ENCODE measurements at regions not wholly inside any gene's neighbourhood (a gene's known extent, or its start where the extent isn't known, plus 50 kb on each side); places are given as distances from the start of the nearest gene placed in this dataset.

GRCh38 chr20:52704553-52704952, 267.6 kb upstream of the TSHZ2 start:
- no peak overlapping the region for H3K4me3 ChIP-seq (ENCODE audit: low read depth, low read length)
- DNase-seq (ENCODE audit: low read depth) = no peak
- in situ Hi-C loops (cut with HindIII; ENCODE audit: low sequenced_read_pairs) = no loop called here
- TF ChIP-seq CTCF (IDR thresholded peaks at IDR 0.05; ENCODE audit: low read depth, low read length, missing control alignments) = no peak

- no peak for DNase-seq (ENCODE audit: low read depth)
- in situ Hi-C loops (cut with HindIII; ENCODE audit: low sequenced_read_pairs) = no loop called here
- no peak overlapping the region for H3K4me3 ChIP-seq (ENCODE audit: low read depth, low read length)
- no peak for TF ChIP-seq CTCF (IDR thresholded peaks at IDR 0.05; ENCODE audit: low read depth, low read length, missing control alignments)
Observed at GRCh38 chr20:52688345-52688744, 283.8 kb upstream of the TSHZ2 start.

- in situ Hi-C loops (cut with HindIII; ENCODE audit: low sequenced_read_pairs) = no loop called here
- H3K4me3 ChIP-seq (ENCODE audit: low read depth, low read length) = no peak overlapping the region
- no peak for DNase-seq (ENCODE audit: low read depth)
- TF ChIP-seq CTCF (IDR thresholded peaks at IDR 0.05; ENCODE audit: low read depth, low read length, missing control alignments) = no peak
Observed at GRCh38 chr20:52684905-52685304, 287.3 kb upstream of the TSHZ2 start.

GRCh38 chr20:52684176-52684575, 288.0 kb upstream of the TSHZ2 start:
- H3K4me3 ChIP-seq (ENCODE audit: low read depth, low read length) = no peak overlapping the region
- in situ Hi-C loops (cut with HindIII; ENCODE audit: low sequenced_read_pairs) = no loop called here
- DNase-seq (ENCODE audit: low read depth) = no peak

GRCh38 chr20:52683761-52684160, 288.4 kb upstream of the TSHZ2 start:
- in situ Hi-C loops (cut with HindIII; ENCODE audit: low sequenced_read_pairs) = no loop called here
- H3K4me3 ChIP-seq (ENCODE audit: low read depth, low read length) = no peak overlapping the region
- no peak for DNase-seq (ENCODE audit: low read depth)
- TF ChIP-seq CTCF (IDR thresholded peaks at IDR 0.05; ENCODE audit: low read depth, low read length, missing control alignments) = no peak

More at GRCh38 chr20:52684176-52684575, 288.0 kb upstream of the TSHZ2 start:
- no peak for TF ChIP-seq CTCF (IDR thresholded peaks at IDR 0.05; ENCODE audit: low read depth, low read length, missing control alignments)

- in situ Hi-C loops (cut with HindIII; ENCODE audit: low sequenced_read_pairs) = no loop called here
- no peak overlapping the region for H3K4me3 ChIP-seq (ENCODE audit: low read depth, low read length)
- no peak for TF ChIP-seq CTCF (IDR thresholded peaks at IDR 0.05; ENCODE audit: low read depth, low read length, missing control alignments)
- DNase-seq (ENCODE audit: low read depth) = no peak
Observed at GRCh38 chr20:52682237-52682636, 289.9 kb upstream of the TSHZ2 start.

- no peak overlapping the region for H3K4me3 ChIP-seq (ENCODE audit: low read depth, low read length)
- TF ChIP-seq CTCF (IDR thresholded peaks at IDR 0.05; ENCODE audit: low read depth, low read length, missing control alignments) = no peak
- in situ Hi-C loops (cut with HindIII; ENCODE audit: low sequenced_read_pairs) = no loop called here
- DNase-seq (ENCODE audit: low read depth) = no peak
Observed at GRCh38 chr20:52681288-52681687, 290.9 kb upstream of the TSHZ2 start.
